Neural crest cell (in vitro differentiated cells): ENCODE measurements at regions not wholly inside any gene's neighbourhood (a gene's known extent, or its start where the extent isn't known, plus 50 kb on each side); places are given as distances from the start of the nearest gene placed in this dataset.

ENCODE experiments used
- DNase-seq: peaks from one replicate; pipeline ENCODE4 v3.0.0; 2021; ENCODE audit warnings: low read depth, mixed read lengths, low spot score
- H3K27ac Mint-ChIP-seq: one replicate; pipeline ENCODE4 v1.8.0; 2021; ENCODE audit warnings: mild to moderate bottlenecking, mixed read lengths; ENCODE audit not compliant: unreplicated experiment
- H3K27me3 Mint-ChIP-seq: 2 replicates; pipeline ENCODE4 v1.8.0; 2021; ENCODE audit warnings: low read depth, mild to moderate bottlenecking, mixed read lengths
- H3K36me3 Mint-ChIP-seq: 2 replicates; pipeline ENCODE4 v1.8.0; 2021; ENCODE audit warnings: low read depth, mild to moderate bottlenecking, mixed read lengths
- H3K4me1 Mint-ChIP-seq: 2 replicates; pipeline ENCODE4 v1.8.0; 2021; ENCODE audit warnings: mixed read lengths
- H3K4me3 Mint-ChIP-seq: one replicate; pipeline ENCODE4 v1.8.0; 2021; ENCODE audit warnings: mild to moderate bottlenecking, mixed read lengths
- H3K9me3 Mint-ChIP-seq: 2 replicates; pipeline ENCODE4 v1.8.0; 2021; ENCODE audit warnings: mixed read lengths
- TF ChIP-seq, protein P1 (sequence below): fragments of 200-600 bp; sonication (generic); conservative IDR thresholded peaks from 2 replicates; pipeline ENCODE4 v1.5.0; 2021; ENCODE audit warnings: antibody characterized with exemption, mild to moderate bottlenecking

GRCh38 chr11:106446955-106447354 is 369.5 kb downstream of the AASDHPPT start:
- Mint-ChIP-seq H3K27ac (no peak overlapping the region), H3K4me3 (no peak overlapping the region), H3K27me3 (no peaks in the 10 kb centered on the region), H3K36me3 (peaks cover 2% of the 10 kb centered on the region), H3K4me1 (peaks cover 8% of the 10 kb centered on the region), H3K9me3 (no peaks in the 10 kb centered on the region)
- DNase-seq = no peak
- TF ChIP-seq, protein P1, sequence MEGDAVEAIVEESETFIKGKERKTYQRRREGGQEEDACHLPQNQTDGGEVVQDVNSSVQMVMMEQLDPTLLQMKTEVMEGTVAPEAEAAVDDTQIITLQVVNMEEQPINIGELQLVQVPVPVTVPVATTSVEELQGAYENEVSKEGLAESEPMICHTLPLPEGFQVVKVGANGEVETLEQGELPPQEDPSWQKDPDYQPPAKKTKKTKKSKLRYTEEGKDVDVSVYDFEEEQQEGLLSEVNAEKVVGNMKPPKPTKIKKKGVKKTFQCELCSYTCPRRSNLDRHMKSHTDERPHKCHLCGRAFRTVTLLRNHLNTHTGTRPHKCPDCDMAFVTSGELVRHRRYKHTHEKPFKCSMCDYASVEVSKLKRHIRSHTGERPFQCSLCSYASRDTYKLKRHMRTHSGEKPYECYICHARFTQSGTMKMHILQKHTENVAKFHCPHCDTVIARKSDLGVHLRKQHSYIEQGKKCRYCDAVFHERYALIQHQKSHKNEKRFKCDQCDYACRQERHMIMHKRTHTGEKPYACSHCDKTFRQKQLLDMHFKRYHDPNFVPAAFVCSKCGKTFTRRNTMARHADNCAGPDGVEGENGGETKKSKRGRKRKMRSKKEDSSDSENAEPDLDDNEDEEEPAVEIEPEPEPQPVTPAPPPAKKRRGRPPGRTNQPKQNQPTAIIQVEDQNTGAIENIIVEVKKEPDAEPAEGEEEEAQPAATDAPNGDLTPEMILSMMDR = no peak

GRCh38 chr11:106447631-106448191 is 370.2 kb downstream of the AASDHPPT start:
- H3K4me3 Mint-ChIP-seq = no peak overlapping the region
- TF ChIP-seq, protein P1 = no peak
- H3K9me3 Mint-ChIP-seq = no peaks in the 10 kb centered on the region
- peaks cover 2% of the 10 kb centered on the region for H3K36me3 Mint-ChIP-seq
- H3K27ac Mint-ChIP-seq = no peak overlapping the region
- no peaks in the 10 kb centered on the region for H3K27me3 Mint-ChIP-seq
- H3K4me1 Mint-ChIP-seq = peaks cover 8% of the 10 kb centered on the region
- DNase-seq = no peak

GRCh38 chr11:106449763-106450162 is 372.3 kb downstream of the AASDHPPT start:
- TF ChIP-seq, protein P1 = no peak
- Mint-ChIP-seq H3K27me3 (no peaks in the 10 kb centered on the region), H3K27ac (no peak overlapping the region), H3K4me3 (no peak overlapping the region), H3K36me3 (peaks cover 2% of the 10 kb centered on the region), H3K4me1 (peaks cover 8% of the 10 kb centered on the region), H3K9me3 (no peaks in the 10 kb centered on the region)
- DNase-seq = no peak

DNA sequence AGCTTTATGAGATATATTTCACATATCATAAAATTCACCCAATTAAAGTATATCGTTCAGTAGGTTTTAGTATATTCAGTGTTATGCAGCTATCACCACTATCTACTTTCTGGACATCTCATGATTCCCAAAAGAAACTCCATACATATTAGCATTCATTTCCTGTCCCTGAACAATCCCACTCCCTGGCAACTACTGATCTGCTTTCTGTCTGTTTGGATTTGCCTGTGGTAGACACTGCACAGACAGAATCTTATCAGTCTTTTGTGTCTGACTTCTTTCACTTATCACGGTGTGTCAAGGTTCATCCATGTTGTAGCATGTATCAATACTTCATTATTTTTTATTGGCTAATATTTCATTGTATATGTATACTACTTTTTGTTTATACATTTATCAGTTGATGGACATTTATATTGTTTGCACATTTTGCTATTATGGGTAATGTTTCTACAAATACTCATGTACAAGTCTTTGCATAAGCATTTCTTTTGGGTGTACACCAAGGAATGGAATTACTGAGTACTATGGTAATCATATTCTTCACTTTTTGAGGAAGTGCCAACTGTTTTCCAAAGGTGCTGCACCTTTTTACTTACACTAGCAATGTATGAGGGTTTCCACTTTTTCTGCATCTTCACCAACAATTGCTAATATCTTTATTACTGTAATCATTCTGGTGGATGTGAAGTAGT is 373.9 kb downstream of the AASDHPPT start:
- Mint-ChIP-seq H3K9me3 (no peaks in the 10 kb centered on the region), H3K4me1 (peaks cover 20% of the 10 kb centered on the region), H3K4me3 (no peak overlapping the region), H3K27me3 (no peaks in the 10 kb centered on the region), H3K27ac (no peak overlapping the region), H3K36me3 (peaks cover 2% of the 10 kb centered on the region)
- DNase-seq = no peak
- TF ChIP-seq, protein P1 = no peak

- H3K27me3 Mint-ChIP-seq = no peaks in the 10 kb centered on the region
- H3K4me1 Mint-ChIP-seq = peaks cover 27% of the 10 kb centered on the region
- H3K9me3 Mint-ChIP-seq = peaks cover 3% of the 10 kb centered on the region
- H3K27ac Mint-ChIP-seq = peak overlapping the region; percentile 57
- no peaks in the 10 kb centered on the region for H3K36me3 Mint-ChIP-seq
- no peak overlapping the region for H3K4me3 Mint-ChIP-seq
- TF ChIP-seq, protein P1 = no peak
- DNase-seq = no peak
Measured at GRCh38 chr11:106456647-106457046, 379.2 kb downstream of the AASDHPPT start.
